Ecto neural progenitor cell (in vitro differentiated cells): ENCODE measurements at regions not wholly inside any gene's neighbourhood (a gene's known extent, or its start where the extent isn't known, plus 50 kb on each side); places are given as distances from the start of the nearest gene placed in this dataset.
"Not testable (repeated sequence)": the region's sequence is repeated elsewhere in the genome, so short reads cannot be mapped to it uniquely, and the experiment has no call there.

Source experiments
- DNase-seq: peaks from one replicate; pipeline ENCODE4 v3.0.0-alpha.2; 2018; ENCODE audit warnings: low spot score

GRCh38 chr10:65787571-65787970, 1138.3 kb upstream of the LRRTM3 start:
- DNase-seq: no peak

GRCh38 chr10:65788271-65788670, 1137.6 kb upstream of the LRRTM3 start:
- DNase-seq: no peak

- DNase-seq: no peak
Observed at GRCh38 chr10:65791979-65792378, 1133.9 kb upstream of the LRRTM3 start.

- DNase-seq: no peak
Observed at GRCh38 chr10:65793738-65794425, 1132.0 kb upstream of the LRRTM3 start.

- DNase-seq: not testable (repeated sequence)
Observed at GRCh38 chr10:65794861-65795260, 1131.0 kb upstream of the LRRTM3 start.

- no peak for DNase-seq
Observed at GRCh38 chr10:65796472-65796871, 1129.4 kb upstream of the LRRTM3 start.

GRCh38 chr10:65798133-65798532, 1127.7 kb upstream of the LRRTM3 start:
- no peak for DNase-seq

- no peak for DNase-seq
Observed at GRCh38 chr10:65802391-65802790, 1123.4 kb upstream of the LRRTM3 start.

GRCh38 chr10:65805511-65805910, 1120.3 kb upstream of the LRRTM3 start:
- no peak for DNase-seq

GRCh38 chr10:65805993-65806392, 1119.8 kb upstream of the LRRTM3 start:
- no peak for DNase-seq

- DNase-seq: no peak
Observed at GRCh38 chr10:65808687-65809333, 1117.0 kb upstream of the LRRTM3 start.

- DNase-seq: no peak
Observed at GRCh38 chr10:65811931-65812525, 1113.8 kb upstream of the LRRTM3 start.

- no peak for DNase-seq
Observed at GRCh38 chr10:65816536-65816935, 1109.3 kb upstream of the LRRTM3 start.

- DNase-seq: no peak
Observed at GRCh38 chr10:65818990-65819389, 1106.8 kb upstream of the LRRTM3 start.

- no peak for DNase-seq
Observed at GRCh38 chr10:65827359-65827758, 1098.5 kb upstream of the LRRTM3 start.

- DNase-seq: no peak
Observed at GRCh38 chr10:65838811-65839210, 1087.0 kb upstream of the LRRTM3 start.

GRCh38 chr10:65843203-65843602, 1082.6 kb upstream of the LRRTM3 start:
- DNase-seq: no peak

GRCh38 chr10:65845916-65846315, 1079.9 kb upstream of the LRRTM3 start:
- DNase-seq: no peak

- DNase-seq: no peak
Observed at GRCh38 chr10:65846541-65846940, 1079.3 kb upstream of the LRRTM3 start.

- DNase-seq: no peak
Observed at GRCh38 chr10:65846949-65847348, 1078.9 kb upstream of the LRRTM3 start.

- no peak for DNase-seq
Observed at GRCh38 chr10:65847436-65848230, 1078.2 kb upstream of the LRRTM3 start.

GRCh38 chr10:65858841-65859240, 1067.0 kb upstream of the LRRTM3 start:
- no peak for DNase-seq

GRCh38 chr10:65861249-65861648, 1064.6 kb upstream of the LRRTM3 start:
- DNase-seq: no peak
